Liver (tissue), 8 donors: ENCODE measurements at regions not wholly inside any gene's neighbourhood (a gene's known extent, or its start where the extent isn't known, plus 50 kb on each side); places are given as distances from the start of the nearest gene placed in this dataset.

Experiments used
- DNase-seq: peaks from one replicate; pipeline ENCODE4 v3.0.0-alpha.2; 2017; ENCODE audit warnings: low spot score
- H3K27ac ChIP-seq, 2 donors: one replicate each; pipeline ENCODE4 v1.7.0; 2013; ENCODE audit warnings: inconsistent platforms in 2 of 2, low read length in 2 of 2, control low read depth in 1 of 2, low read depth in 1 of 2, mild to moderate bottlenecking in 1 of 2
- H3K27me3 ChIP-seq, 4 donors: one replicate each; pipeline versions ENCODE4 v1.6.1 to v1.7.0; 2013; ENCODE audit warnings: low read length in 3 of 4, inconsistent platforms in 1 of 4, mild to moderate bottlenecking in 1 of 4, moderate library complexity in 1 of 4; ENCODE audit not compliant: control insufficient read depth in 4 of 4, insufficient read depth in 4 of 4
- H3K36me3 ChIP-seq, 4 donors: one replicate each; pipeline versions ENCODE4 v1.6.1 to v1.7.0; 2013; ENCODE audit warnings: low read length in 3 of 4, mild to moderate bottlenecking in 3 of 4, low read depth in 1 of 4, moderate library complexity in 1 of 4; ENCODE audit not compliant: control insufficient read depth in 4 of 4, insufficient read depth in 3 of 4
- H3K4me1 ChIP-seq, 4 donors: one replicate each; pipeline versions ENCODE4 v1.6.1 to v1.7.0; 2013; ENCODE audit warnings: low read length in 3 of 4, mild to moderate bottlenecking in 3 of 4, moderate library complexity in 1 of 4; ENCODE audit not compliant: control insufficient read depth in 4 of 4, insufficient read depth in 4 of 4
- H3K4me3 ChIP-seq, 3 donors: one replicate each; pipeline versions ENCODE4 v1.6.1 to v1.7.0; 2013; ENCODE audit warnings: low read length in 3 of 3, control low read depth in 1 of 3, low read depth in 1 of 3, mild to moderate bottlenecking in 1 of 3
- H3K9ac ChIP-seq, 2 donors: one replicate each; pipeline ENCODE4 v1.7.0; 2013; ENCODE audit warnings: low read length in 2 of 2, mild to moderate bottlenecking in 2 of 2, moderate library complexity in 2 of 2, control low read depth in 1 of 2, low read depth in 1 of 2
- H3K9me3 ChIP-seq, 4 donors: one replicate each; pipeline versions ENCODE4 v1.6.1 to v1.7.0; 2013; ENCODE audit warnings: low read length in 3 of 4; ENCODE audit not compliant: control insufficient read depth in 4 of 4
- ATF3 ChIP-seq: IDR thresholded peaks from 2 replicates; pipeline ENCODE4 v1.6.1; 2016; ENCODE audit warnings: antibody characterized with exemption
- CTCF ChIP-seq: fragments of 150-350 bp; IDR thresholded peaks from 2 replicates; pipeline ENCODE4 v1.5.1; 2017; ENCODE audit warnings: improper control_type of control experiment, low read depth, low read length; ENCODE audit not compliant: missing input control
- EGR1 ChIP-seq, 2 donors: IDR thresholded peaks; 2 replicates each; pipeline ENCODE4 v1.6.1; 2016 to 2018; ENCODE audit warnings: antibody characterized with exemption in 2 of 2, low read depth in 2 of 2
- FOXA1 ChIP-seq: IDR thresholded peaks from 2 replicates; pipeline ENCODE4 v1.6.1; 2016; ENCODE audit warnings: antibody characterized with exemption
- FOXA2 ChIP-seq: IDR thresholded peaks from 2 replicates; pipeline ENCODE4 v1.6.1; 2016; ENCODE audit warnings: antibody characterized with exemption
- GABPA ChIP-seq, 2 donors: IDR thresholded peaks in 1 of 2; conservative IDR thresholded peaks in 1 of 2; 2 replicates each; pipeline ENCODE4 v1.6.1; 2016; ENCODE audit warnings: antibody characterized with exemption in 2 of 2, mild to moderate bottlenecking in 1 of 2, moderate library complexity in 1 of 2
- HNF4A ChIP-seq, 2 donors: conservative IDR thresholded peaks; 2 replicates each; pipeline ENCODE4 v1.6.1; 2016; ENCODE audit warnings: antibody characterized with exemption in 2 of 2, mild to moderate bottlenecking in 2 of 2
- HNF4G ChIP-seq: IDR thresholded peaks from 2 replicates; pipeline ENCODE4 v1.6.1; 2016; ENCODE audit warnings: antibody characterized with exemption
- JUND ChIP-seq, 2 donors: IDR thresholded peaks; 2 replicates each; pipeline ENCODE4 v1.6.1; 2016; ENCODE audit warnings: antibody characterized with exemption in 2 of 2
- MAX ChIP-seq: IDR thresholded peaks from 2 replicates; pipeline ENCODE4 v1.6.1; 2016; ENCODE audit warnings: antibody characterized with exemption
- NR2F2 ChIP-seq: IDR thresholded peaks from 2 replicates; pipeline ENCODE4 v1.6.1; 2016; ENCODE audit warnings: antibody characterized with exemption
- RAD21 ChIP-seq, 2 donors: IDR thresholded peaks; 2 replicates each; pipeline ENCODE4 v1.6.1; 2016; ENCODE audit warnings: antibody characterized with exemption in 2 of 2, mild to moderate bottlenecking in 2 of 2
- REST ChIP-seq: IDR thresholded peaks from 2 replicates; pipeline ENCODE4 v1.6.1; 2016; ENCODE audit warnings: antibody characterized with exemption, mild to moderate bottlenecking
- RXRA ChIP-seq, 2 donors: IDR thresholded peaks; 2 replicates each; pipeline ENCODE4 v1.6.1; 2017 to 2018; ENCODE audit warnings: antibody characterized with exemption in 2 of 2, mild to moderate bottlenecking in 1 of 2
- SP1 ChIP-seq: IDR thresholded peaks from 2 replicates; pipeline ENCODE4 v1.6.1; 2018; ENCODE audit warnings: antibody characterized with exemption, mild to moderate bottlenecking
- TAF1 ChIP-seq: conservative IDR thresholded peaks from 2 replicates; pipeline ENCODE4 v1.6.1; 2016; ENCODE audit warnings: antibody characterized with exemption, mild to moderate bottlenecking
- YY1 ChIP-seq: IDR thresholded peaks from 2 replicates; pipeline ENCODE4 v1.6.1; 2016; ENCODE audit warnings: antibody characterized with exemption, mild to moderate bottlenecking
- ZBTB33 ChIP-seq: IDR thresholded peaks from 2 replicates; pipeline ENCODE4 v1.6.1; 2016; ENCODE audit warnings: antibody characterized with exemption
- WGBS: extraction: QIAGEN DNeasy Blood & Tissue Kit; methylation state at CpG from one replicate; pipeline ENCODE4 v1.1.7; 2013; 5-methylcytosine and 5-hydroxymethylcytosine counted together
- donor health status: healthy.
- donor health status: healthy.
- donor health status: healthy.
- donor health status: healthy.
- donor health status: healthy.

- no peaks in the 10 kb centered on the region for H3K36me3 ChIP-seq
- no peaks in the 10 kb centered on the region for H3K9me3 ChIP-seq
- H3K27ac ChIP-seq, result no peak overlapping the region
- TF ChIP-seq MAX, result no peak
- DNase-seq, result no peak
- no peak overlapping the region for H3K4me3 ChIP-seq
- H3K9ac ChIP-seq, result no peak overlapping the region
- no peaks in the 10 kb centered on the region for H3K27me3 ChIP-seq
- H3K4me1 ChIP-seq, result no peaks in the 10 kb centered on the region
These were observed 72.0 kb upstream of the TRAM1L1 start for GRCh38 chr4:117157360-117157759.

GRCh38 chr4:117162976-117163375 is 77.6 kb upstream of the TRAM1L1 start:
- no peak for TF ChIP-seq ATF3
- no peak for TF ChIP-seq ZBTB33
- TF ChIP-seq CTCF, result no peak
- no peak for TF ChIP-seq JUND (IDR thresholded peaks at IDR 0.05)
- TF ChIP-seq SP1, result no peak
- no peak for TF ChIP-seq HNF4G
- TF ChIP-seq REST, result no peak
- no peak for TF ChIP-seq FOXA2
- no peak for TF ChIP-seq RAD21 (IDR thresholded peaks at IDR 0.05)
- no peak for TF ChIP-seq HNF4A (conservative IDR thresholded peaks at IDR 0.05)
- no peak for TF ChIP-seq GABPA (IDR thresholded peaks at IDR 0.05 in 1 of 2, conservative IDR thresholded peaks at IDR 0.05 in 1 of 2)
- no peak for TF ChIP-seq RXRA (IDR thresholded peaks at IDR 0.05)
- no peak for TF ChIP-seq TAF1
- TF ChIP-seq MAX, result no peak
- no peak for TF ChIP-seq EGR1 (IDR thresholded peaks at IDR 0.05; ENCODE audit: low read depth in 2 of 2)
- no peak for TF ChIP-seq YY1
- no peak for TF ChIP-seq FOXA1
- TF ChIP-seq NR2F2, result no peak
- H3K27me3 ChIP-seq, result no peaks in the 10 kb centered on the region
- no peaks in the 10 kb centered on the region for H3K9me3 ChIP-seq
- WGBS, result 76% methylated on average over 3 of the region's 3 CpGs
- no peak overlapping the region for H3K9ac ChIP-seq
- H3K4me1 ChIP-seq, result no peaks in the 10 kb centered on the region
- no peaks in the 10 kb centered on the region for H3K36me3 ChIP-seq
- H3K4me3 ChIP-seq, result no peak overlapping the region
- DNase-seq, result no peak
- H3K27ac ChIP-seq, result no peak overlapping the region
